GM04504 (cell line): ENCODE measurements at regions not wholly inside any gene's neighbourhood (a gene's known extent, or its start where the extent isn't known, plus 50 kb on each side); places are given as distances from the start of the nearest gene placed in this dataset.
"Not testable (repeated sequence)": the region's sequence is repeated elsewhere in the genome, so short reads cannot be mapped to it uniquely, and the experiment has no call there.

ENCODE experiments used
- DNase-seq: peaks from one replicate; pipeline ENCODE4 v3.0.0-alpha.2; 2012; ENCODE audit warnings: low read depth

DNA sequence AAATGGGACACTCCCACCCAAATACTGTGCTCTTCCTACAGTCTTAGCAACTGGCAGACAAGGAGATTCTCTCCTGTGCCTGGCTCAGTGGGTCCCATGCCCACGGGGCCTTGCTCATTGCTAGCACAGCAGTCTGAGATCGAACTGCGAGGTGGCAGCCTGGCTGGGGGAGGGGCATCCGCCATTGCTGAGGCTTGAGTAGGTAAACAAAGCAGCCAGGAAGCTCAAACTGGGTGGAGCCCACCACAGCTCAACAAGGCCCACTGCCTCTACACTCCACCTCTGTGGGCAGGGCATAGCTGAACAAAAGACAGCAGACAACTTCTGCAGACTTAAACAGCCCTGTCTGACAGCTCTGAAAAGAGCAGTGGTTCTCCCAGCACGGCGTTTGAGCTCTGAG lies 174.8 kb downstream of the COL12A1 start:
- DNase-seq: not testable (repeated sequence)

DNA sequence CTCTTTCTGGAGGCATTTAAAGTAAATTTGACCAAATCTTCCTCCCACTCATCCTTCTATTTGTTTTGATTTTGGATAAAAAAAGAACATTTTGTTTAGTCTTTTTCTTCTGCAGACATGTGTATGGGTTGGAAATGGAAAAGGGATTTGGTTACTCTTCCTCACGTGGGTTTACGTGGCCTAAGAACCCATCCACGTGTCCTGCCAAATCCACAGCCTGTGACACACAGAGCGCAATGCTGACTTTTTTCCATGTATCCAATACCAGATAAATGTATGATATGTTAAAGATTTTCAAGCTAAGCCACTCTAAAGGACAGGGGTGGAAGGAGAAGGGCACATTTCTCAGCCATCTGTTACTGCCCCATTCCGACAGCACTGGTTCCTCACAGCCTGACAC lies 176.5 kb downstream of the COL12A1 start:
- no peak for DNase-seq

DNA sequence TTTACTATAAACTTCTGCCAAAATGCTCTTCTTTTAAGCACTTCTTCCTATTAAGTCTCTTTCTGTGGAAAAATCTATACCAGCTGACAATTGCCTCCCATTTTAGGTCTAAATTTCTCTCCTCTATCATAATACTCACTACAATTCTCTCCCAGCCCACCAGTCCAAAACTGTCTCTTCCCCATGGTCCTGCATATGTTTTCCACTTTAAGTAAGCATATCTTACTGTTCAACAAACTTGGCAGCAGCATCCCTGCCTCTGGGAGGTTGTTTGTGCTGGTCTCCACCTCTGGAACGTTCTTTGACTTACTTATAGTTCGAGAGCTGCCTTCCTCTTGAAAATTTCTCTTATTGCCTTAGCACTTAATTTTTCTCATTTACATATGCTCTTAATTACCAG lies 180.5 kb downstream of the COL12A1 start:
- DNase-seq: no peak

GRCh38 chr6:75024828-75025227 lies 181.0 kb downstream of the COL12A1 start:
- no peak for DNase-seq

GRCh38 chr6:75023634-75024033 lies 182.2 kb downstream of the COL12A1 start:
- DNase-seq: no peak

GRCh38 chr6:75020971-75021370 lies 184.9 kb downstream of the COL12A1 start:
- no peak for DNase-seq

DNA sequence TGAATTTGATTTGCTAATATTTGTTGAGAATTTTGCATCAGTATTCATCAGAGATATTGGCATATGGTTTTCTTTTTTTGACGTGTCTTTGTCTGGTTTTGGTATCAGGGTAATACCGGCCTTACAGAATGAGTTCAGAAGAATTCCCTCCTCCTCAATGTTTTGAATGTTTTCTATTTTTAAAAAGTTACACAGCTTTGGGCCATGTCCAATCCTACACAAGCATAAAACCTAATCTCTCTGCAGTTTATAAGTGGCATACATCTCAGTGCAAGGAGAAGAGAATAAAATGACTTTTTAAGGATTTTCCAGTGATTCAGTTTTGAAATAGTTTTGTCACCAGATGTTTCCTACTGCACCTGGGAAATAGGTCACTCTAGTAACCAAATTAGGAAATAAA lies 185.5 kb downstream of the COL12A1 start:
- DNase-seq: no peak

GRCh38 chr6:75012018-75012417 lies 193.8 kb downstream of the COL12A1 start:
- no peak for DNase-seq

GRCh38 chr6:75003984-75004383 lies 201.9 kb downstream of the COL12A1 start:
- not testable (repeated sequence) for DNase-seq

DNA sequence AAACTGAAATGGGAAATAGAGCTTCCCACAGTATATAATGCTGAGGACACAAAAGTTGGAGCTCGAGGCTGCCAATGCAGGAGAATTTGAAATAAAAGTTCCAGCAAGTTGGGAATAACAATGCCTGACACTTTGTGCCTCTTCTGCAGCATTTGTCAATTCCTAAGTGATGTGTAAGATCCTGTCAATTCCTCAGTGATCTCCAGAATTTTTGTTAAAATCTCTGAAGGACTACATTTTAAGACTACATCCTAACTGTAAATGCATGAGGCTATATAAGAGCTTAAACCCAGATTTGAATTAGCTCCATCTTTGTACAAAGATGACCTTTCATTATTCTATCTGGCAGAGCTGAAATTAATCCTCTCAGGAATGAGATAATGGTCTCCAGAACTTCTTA lies 208.2 kb downstream of the COL12A1 start:
- DNase-seq: no peak

- DNase-seq: no peak
These were observed 212.7 kb downstream of the COL12A1 start for GRCh38 chr6:74993136-74993535.

GRCh38 chr6:74991573-74992332 lies 214.1 kb downstream of the COL12A1 start:
- DNase-seq: peak; percentile 9

GRCh38 chr6:74979065-74979766 lies 226.6 kb downstream of the COL12A1 start:
- no peak for DNase-seq

DNA sequence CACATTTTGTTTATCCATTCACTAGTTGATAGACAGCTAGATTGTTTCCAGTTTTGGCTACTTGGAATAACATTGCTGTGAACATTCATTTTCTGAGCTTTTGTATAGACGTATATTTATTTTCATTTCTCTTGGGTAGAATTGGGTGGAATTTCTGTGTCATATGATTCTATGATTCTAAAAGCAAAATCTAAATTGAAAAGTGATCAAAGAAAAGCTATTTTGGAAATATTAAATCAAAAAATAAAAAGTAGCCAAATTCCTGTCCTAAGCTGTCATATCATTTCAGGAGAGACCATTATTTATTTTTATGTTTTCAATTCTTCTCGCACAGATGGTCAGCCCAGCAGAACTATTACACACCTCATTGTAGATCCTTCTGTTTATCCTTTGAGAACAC lies 229.2 kb downstream of the COL12A1 start:
- DNase-seq: no peak

DNA sequence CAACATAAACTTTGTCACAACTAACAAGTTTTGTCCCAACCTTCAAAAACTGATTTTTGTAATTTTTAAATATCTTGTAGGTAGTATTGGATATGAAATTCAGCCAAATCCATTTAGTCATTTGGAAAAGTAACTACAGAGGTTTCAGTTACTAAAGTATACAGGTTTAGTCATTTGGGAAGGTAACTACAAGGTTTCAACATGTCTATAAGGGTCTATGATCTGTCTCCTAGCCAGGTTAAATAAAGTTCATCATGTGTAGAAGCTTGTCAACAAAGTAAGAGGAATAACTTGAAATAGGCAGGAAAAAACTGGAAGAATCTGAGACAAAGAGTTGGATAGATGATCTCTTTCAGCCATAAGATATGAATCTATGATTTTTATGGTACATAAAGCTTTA lies 229.8 kb downstream of the COL12A1 start:
- DNase-seq: no peak

DNA sequence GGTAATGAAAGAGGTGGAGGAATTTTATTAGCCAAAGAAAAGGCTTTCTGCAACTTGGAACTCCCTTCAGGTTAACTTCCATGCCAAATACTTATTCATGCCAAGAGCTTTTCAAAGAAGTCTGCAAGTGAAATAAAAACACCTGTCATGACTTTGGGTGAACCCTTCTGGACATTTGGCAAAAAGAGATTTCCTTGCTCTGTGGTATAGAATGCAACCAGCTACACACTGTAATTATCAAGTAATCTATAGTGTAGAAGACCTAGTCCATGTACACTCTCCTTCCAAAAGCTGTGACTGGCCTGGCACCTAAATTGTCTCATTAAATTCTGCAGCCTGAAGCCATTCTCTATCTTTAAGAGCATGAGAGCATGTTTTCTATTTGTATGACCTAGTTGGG lies 232.3 kb downstream of the COL12A1 start:
- DNase-seq: no peak

GRCh38 chr6:74971633-74972032 lies 234.2 kb downstream of the COL12A1 start:
- DNase-seq: peak; percentile 16

GRCh38 chr6:74969591-74970267 lies 236.1 kb downstream of the COL12A1 start:
- DNase-seq: no peak

GRCh38 chr6:74967821-74968220 lies 238.0 kb downstream of the COL12A1 start:
- DNase-seq: no peak

DNA sequence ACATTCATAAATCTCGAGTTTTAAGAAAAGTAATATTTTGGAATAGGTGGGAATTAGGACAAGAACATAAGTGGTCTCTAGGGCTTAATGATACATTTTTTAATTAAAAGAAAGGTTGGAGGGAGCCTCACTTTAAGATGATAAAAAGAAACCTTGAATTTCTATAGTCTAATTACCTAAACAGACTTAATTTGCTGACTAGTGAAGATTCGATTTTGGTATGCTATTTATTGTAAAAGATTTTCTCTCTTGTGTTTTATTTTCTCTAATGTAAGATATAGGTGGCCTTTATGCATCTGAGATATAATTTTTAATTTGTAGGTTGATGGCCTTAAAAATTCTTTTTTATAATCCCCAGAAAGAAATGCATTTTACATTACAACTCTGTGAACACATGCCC lies 239.1 kb downstream of the COL12A1 start:
- DNase-seq: no peak

DNA sequence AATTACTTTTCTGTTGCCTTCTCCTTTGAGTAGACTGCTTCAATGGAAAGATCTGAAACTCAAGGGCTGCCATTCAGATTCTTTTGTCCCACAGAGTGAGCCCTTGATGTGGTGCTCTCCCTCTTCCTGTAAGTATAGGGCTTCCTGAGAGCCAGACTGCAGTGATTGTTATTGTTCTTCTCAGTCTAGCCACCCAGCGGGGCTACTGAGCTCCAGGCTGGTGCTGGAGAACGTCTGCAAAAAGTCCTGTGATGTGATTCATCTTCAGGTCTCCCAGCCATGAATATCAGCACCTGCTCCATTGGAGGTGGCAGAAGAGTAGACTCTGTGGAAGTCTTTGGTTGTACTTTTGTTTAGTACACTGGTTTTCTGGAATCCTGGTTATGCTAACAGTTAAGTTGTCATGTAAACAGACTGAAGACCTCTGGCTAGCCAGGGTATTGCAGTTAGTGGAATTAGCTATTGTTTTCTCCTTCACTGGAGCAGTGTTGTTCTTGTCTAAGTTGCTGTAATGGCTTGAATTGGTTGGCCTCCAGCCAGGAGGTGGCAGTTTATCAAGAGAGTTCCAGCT lies 240.9 kb downstream of the COL12A1 start:
- DNase-seq: no peak

DNA sequence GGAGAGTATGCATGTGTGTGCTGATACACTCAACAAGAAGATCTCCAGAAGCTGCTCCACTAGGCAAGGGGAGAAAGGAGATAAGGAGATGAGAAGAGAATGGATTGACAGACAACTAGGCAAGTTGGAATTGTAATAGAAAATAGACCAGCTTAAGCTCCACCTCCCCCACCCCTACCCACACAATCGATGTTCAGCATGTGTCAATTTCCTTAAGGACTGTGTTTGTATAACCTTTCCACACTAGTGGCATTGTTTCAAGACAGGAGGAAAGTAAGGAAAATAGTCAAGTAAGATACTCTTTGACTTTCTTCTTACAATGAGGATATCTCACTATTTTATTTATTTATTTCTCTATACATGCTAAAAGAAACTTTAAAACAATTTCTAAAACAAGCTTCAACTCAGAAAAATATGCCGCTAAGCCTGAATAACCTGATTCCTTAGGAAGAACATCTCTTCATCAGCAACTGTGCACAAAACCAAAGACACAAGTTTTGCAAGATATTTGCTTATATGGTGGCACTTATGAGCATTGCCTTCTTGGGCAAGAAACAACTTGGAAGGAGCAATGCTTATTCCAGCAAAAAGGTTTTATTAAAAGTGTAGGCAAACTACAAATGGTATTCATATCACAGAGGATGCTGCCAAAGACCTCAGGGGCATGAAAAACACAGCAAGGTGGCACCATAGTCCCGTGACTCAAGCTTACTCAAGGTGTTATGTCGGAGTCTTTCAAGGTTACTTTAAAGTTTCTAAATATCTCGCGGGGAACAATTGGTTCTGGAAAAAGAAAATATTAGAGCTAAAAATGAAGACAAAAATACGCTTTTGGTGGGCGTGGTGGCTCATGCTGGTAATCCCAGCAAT lies 249.1 kb downstream of the COL12A1 start:
- no peak for DNase-seq
